ENCODE measurements at regions not wholly inside any gene's neighbourhood (a gene's known extent, or its start where the extent isn't known, plus 50 kb on each side); places are given as distances from the start of the nearest gene placed in this dataset.

DNA sequence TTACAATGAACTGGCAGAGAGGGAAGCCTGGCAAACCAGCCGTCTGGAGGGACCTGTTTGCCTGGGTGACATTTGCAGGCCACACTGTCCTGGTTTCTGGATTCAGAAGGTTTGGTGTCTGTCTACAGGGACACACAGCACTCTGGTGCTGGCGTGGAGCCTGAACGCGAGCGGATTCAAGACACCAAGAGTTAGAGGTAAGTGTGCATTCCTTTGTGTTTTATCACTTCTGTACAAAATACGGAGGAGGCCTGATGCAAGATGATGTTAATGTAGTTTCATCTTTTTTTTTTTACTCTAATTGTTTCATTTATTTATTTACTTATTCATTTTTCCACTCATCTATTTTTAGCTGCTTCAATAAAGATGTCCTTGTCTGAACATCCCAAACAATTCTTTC is 485.3 kb upstream of the ADARB2 start:
- intact Hi-C loops (cut with DNase I) = no loop called here
- Histone ChIP-seq H3K4me1 (ENCODE audit: insufficient read depth) (no peaks in the 10 kb centered on the region), H3K36me3 (no peaks in the 10 kb centered on the region), H3K4me3 (no peak overlapping the region), H3K27ac (no peak overlapping the region), H3K9me3 (no peaks in the 10 kb centered on the region), H3K27me3 (no peaks in the 10 kb centered on the region)
- 74 to 81% (median 74%) methylated on average over 6 of the region's 6 CpGs for WGBS, 3 donors
- DNase-seq = no peak
- no peak for TF ChIP-seq POLR2A (IDR thresholded peaks at IDR 0.05)
- TF ChIP-seq EP300 (IDR thresholded peaks at IDR 0.05) = no peak
- TF ChIP-seq, protein P1, sequence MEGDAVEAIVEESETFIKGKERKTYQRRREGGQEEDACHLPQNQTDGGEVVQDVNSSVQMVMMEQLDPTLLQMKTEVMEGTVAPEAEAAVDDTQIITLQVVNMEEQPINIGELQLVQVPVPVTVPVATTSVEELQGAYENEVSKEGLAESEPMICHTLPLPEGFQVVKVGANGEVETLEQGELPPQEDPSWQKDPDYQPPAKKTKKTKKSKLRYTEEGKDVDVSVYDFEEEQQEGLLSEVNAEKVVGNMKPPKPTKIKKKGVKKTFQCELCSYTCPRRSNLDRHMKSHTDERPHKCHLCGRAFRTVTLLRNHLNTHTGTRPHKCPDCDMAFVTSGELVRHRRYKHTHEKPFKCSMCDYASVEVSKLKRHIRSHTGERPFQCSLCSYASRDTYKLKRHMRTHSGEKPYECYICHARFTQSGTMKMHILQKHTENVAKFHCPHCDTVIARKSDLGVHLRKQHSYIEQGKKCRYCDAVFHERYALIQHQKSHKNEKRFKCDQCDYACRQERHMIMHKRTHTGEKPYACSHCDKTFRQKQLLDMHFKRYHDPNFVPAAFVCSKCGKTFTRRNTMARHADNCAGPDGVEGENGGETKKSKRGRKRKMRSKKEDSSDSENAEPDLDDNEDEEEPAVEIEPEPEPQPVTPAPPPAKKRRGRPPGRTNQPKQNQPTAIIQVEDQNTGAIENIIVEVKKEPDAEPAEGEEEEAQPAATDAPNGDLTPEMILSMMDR (IDR thresholded peaks at IDR 0.05) = no peak

DNA sequence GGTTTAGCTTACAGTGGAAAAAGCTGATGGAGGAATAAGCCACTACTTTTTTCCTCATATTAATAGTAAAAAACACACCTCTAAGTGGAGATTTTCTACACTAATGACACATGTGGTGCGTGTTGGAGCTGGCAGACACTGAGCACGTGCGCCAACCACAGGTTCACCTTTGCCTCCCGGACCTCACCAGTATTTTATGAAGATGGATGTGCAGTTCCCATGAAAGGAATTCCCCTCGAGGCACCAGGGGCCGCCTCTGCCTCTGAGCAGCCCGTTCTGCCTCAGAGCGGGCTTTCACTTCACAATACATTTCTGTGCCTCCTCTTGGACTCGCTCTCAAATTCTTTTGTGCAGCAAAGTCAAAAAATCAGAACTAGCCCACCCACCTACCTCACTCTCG is 477.5 kb upstream of the ADARB2 start:
- Histone ChIP-seq H3K27me3 (no peaks in the 10 kb centered on the region), H3K4me1 (ENCODE audit: insufficient read depth) (no peaks in the 10 kb centered on the region), H3K27ac (no peak overlapping the region), H3K9me3 (no peaks in the 10 kb centered on the region), H3K4me3 (no peak overlapping the region), H3K36me3 (no peaks in the 10 kb centered on the region)
- intact Hi-C loops (cut with DNase I) = no loop called here
- WGBS, 3 donors = 23 to 39% (median 27%) methylated on average over 10 of the region's 10 CpGs
- TF ChIP-seq POLR2A (IDR thresholded peaks at IDR 0.05) (no peak), EP300 (IDR thresholded peaks at IDR 0.05) (no peak)
- TF ChIP-seq, protein P1 (IDR thresholded peaks at IDR 0.05) = no peak
- DNase-seq = no peak

DNA sequence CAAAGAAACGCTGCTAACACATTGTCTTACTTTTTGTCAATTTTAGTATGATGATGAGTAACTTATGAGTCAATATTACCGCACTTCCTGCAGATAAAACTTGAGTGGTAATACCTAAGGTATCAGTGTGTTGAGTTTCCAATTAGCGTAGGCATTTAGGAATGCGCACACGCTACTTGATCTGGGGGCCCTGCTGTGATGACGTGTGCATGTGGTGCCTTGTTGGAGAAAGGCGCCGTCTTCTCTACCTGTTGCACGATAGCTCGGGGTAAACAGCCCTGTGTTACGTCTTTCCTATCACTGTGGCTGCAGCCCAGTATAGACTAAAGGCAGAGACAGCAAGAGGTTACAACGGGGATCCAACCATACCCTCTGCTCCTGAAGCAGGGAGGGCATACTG is 476.8 kb upstream of the ADARB2 start:
- 75 to 80% (median 76%) methylated on average over 12 of the region's 12 CpGs for WGBS, 3 donors
- Histone ChIP-seq H3K4me1 (ENCODE audit: insufficient read depth) (no peaks in the 10 kb centered on the region), H3K27me3 (no peaks in the 10 kb centered on the region), H3K27ac (no peak overlapping the region), H3K9me3 (no peaks in the 10 kb centered on the region), H3K4me3 (no peak overlapping the region), H3K36me3 (no peaks in the 10 kb centered on the region)
- intact Hi-C loops (cut with DNase I) = no loop called here
- TF ChIP-seq EP300 (IDR thresholded peaks at IDR 0.05) (no peak), POLR2A (IDR thresholded peaks at IDR 0.05) (no peak)
- TF ChIP-seq, protein P1 (IDR thresholded peaks at IDR 0.05) = no peak
- no peak for DNase-seq

GRCh38 chr10:2212244-2212834 is 475.0 kb upstream of the ADARB2 start:
- intact Hi-C loops (cut with DNase I) = no loop called here
- no peaks in the 10 kb centered on the region for H3K27me3 ChIP-seq
- no peaks in the 10 kb centered on the region for H3K4me1 ChIP-seq (ENCODE audit: insufficient read depth)
- DNase-seq = no peak
- H3K4me3 ChIP-seq = no peak overlapping the region
- 32 to 44% (median 38%) methylated on average over 11 of the region's 11 CpGs for WGBS, 3 donors
- no peak overlapping the region for H3K27ac ChIP-seq
- TF ChIP-seq EP300 (IDR thresholded peaks at IDR 0.05) (no peak), POLR2A (IDR thresholded peaks at IDR 0.05) (no peak)
- TF ChIP-seq, protein P1 (IDR thresholded peaks at IDR 0.05) = no peak
- no peaks in the 10 kb centered on the region for H3K36me3 ChIP-seq
- H3K9me3 ChIP-seq = no peaks in the 10 kb centered on the region
